IPS-NIHi11 (cell line): ENCODE measurements at regions not wholly inside any gene's neighbourhood (a gene's known extent, or its start where the extent isn't known, plus 50 kb on each side); places are given as distances from the start of the nearest gene placed in this dataset.
"Not testable (repeated sequence)": the region's sequence is repeated elsewhere in the genome, so short reads cannot be mapped to it uniquely, and the experiment has no call there.

Experiments
- DNase-seq: peaks from one replicate; pipeline ENCODE4 v3.0.0; 2012; ENCODE audit warnings: mixed read lengths, low spot score

DNA sequence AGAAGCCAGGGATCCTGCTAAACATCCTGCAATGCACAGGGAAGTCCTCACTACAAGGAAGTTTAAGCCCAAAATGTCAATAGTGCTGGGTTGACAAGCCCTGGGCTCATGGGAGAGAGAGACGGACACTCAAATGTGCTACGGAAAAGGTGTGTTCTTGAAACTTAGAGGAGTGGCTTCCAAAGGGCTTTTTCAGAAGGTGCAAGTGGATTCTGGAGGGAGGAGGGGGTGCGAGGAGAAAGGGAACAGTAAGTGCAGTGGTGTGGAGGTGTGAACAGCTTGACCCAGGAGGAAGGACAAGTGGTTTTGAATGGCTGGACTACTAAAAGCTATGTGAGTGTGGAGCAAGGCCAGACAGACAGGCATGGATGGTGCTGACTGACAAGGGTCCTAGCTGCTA, 50.4 kb upstream of the CECR2 start:
- DNase-seq, result no peak

DNA sequence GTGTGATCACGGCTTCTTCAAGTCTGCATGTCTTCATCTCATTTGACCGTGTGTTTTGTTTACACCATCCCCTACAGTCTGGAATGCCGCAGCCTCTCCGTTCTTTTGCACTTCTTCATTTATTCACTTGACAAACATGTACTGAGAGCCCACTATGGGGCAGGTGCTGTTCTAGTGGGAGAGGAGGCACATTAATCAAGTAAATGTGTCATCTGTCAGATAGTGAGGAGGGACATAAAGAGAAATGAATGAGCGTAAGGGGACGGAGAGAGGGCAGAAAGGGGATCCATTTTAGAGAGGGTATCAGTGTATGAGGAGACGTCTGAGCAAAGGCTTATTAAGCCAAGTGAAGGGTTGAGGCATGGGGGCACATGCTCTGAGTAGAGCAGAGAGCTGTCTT, 54.0 kb upstream of the CECR2 start:
- no peak for DNase-seq

DNA sequence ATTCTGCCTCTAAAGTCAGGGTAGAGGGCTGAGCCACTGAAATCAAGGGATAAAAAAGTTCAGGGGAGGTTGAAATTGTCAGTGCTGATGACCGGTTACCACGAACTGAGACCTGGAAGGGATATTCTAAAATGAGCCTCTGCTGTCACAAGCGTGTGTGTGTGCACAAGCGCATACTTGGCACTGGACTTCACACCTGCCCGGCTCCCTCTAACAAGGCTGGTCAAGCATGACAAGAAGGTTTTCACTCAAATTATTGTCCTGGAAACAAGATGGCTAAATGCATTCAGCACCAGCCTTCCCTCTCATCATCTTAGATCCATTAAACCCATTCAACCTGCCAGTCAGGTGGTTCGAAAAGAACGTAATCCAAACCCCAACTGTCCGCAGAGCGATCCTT, 54.8 kb upstream of the CECR2 start:
- no peak for DNase-seq

DNA sequence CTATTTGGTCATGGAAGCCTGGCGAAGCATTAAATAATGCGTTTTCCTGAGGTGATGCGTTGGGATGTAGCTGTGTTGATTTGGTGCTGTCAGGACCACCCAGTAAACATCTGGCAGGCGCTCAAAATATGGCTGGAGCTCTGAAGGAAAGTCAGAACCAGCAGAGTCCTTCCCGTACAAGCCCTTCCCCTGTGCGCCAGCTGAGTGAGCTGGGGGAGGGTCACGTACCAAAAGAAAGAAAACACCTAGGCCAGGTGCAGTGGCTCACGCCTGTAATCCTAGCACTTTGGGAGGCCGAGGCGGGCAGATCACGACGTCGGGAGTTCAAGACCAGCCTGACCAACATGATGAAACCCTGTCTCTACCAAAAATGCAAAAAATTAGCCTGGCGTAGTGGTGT, 55.6 kb upstream of the CECR2 start:
- no peak for DNase-seq

DNA sequence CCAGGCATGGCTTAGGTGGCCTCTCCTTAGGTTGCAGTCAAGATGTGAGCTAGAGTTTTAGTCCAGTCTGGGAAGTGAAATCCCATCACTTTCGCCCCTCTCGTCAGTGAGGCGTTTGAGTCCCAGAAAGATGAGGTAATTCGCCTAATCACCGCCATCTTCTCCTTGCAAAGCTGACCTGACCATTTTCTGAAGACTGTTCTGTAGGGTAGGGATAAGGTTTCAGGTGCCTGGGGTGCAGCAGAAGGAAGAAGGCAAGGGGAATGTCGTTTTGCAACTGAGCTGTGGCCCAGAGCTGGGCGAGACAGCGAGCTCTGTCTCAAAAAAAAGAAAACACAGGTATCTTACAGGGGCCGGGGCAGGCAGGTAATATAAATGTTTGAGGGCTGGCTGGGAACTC, 61.7 kb upstream of the CECR2 start:
- DNase-seq, result no peak

DNA sequence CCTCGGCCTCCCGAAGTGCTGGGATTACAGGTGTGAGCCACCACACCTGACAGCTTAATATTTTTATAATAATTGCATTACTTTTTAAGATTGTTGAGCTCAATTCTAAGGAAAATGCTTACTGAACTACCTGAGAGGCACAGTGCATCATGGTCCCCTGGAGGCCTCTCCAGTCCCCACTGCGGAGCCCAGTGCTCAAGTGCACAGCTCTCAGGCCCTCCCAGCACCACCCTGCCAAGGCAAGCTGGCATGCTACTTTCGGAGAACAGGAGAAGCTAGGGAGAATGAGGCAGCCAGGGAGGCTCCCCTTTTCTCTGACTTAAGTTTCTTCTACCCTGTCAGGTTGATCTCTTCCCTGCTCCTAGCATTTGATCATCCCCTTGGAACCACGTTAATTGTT, 64.2 kb upstream of the CECR2 start:
- no peak for DNase-seq

DNA sequence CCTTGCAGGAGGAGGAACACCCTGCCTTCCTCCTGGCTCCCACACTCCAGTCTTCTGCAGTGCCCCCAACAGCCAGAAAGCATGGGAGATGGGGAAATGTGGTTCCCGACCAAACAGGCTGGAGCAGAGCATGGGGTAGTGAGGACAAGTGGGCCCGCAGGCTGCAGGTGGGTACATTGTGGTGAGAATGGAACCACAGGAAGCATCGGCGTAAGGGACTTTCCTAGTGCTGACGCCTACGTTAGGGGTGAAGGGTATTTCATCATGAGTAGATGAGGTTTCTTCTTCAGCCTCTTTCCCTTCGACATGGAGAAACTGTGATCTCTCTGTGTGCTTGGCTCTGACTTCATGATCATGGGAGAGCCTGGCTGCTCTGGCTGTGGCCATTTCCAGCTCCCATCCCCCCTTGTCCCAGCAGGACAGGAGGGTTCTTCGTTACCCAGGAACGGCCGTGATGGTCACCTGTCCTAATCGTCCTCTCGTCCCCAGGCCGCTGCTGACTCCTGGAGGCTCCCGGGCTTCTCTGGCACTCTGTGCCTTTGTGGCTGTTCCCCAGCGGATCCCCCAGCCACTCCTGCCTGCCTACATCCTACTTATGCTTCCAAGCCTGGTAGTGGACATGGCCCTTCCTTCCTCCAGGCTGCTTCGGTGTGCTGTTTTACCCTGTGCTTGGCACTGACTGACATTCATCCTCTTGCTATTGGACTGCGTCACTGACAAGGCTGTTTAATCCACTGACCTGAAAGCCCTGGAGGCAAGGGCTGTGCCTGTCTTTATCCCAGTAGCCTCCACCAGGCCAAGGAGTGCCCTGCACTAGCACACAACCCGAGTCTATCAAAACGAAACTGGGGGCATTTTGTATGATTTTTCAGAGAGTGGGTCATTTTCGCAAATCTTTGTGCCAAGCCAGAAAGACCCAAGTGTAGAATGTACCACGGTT, 65.2 kb upstream of the CECR2 start:
- DNase-seq, result no peak

DNA sequence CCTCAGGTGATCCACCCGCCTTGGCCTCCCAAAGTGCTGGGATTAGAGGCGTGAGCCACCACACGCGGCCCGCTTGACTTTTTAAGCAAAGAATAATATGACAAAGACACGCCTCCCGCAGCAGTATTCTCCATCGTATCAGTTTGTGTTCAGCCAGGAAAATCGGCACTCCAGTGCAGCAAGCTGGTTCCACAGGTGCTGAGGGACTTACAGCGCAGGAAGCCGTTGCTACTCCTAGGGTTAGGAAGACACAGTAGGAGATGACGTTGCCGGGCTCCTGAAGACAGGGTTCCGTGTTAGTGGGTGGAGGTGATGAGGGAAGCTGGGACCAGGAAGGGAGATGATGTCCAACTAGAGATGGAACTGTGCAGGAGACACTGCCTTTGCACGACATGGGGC, 65.8 kb upstream of the CECR2 start:
- DNase-seq, result no peak

DNA sequence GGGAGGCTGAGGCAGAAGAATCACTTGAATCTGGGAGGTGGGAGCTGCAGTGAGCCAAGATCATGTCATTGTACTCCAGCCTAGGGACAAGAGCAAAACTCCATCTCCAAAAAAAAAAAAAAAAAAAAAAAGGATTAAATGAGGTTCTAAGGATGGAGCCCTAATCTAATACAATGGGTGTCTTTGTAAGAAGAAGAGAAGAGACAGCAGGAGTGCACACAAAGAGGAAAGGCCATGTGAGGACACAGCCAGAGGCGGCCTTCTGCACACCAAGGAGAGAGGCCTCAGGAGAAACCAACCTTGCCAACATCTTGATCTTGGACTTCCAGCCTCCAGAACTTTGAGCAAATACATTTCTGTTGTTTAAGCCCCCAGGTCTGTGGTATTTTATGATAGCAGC, 66.6 kb upstream of the CECR2 start:
- DNase-seq, result no peak

DNA sequence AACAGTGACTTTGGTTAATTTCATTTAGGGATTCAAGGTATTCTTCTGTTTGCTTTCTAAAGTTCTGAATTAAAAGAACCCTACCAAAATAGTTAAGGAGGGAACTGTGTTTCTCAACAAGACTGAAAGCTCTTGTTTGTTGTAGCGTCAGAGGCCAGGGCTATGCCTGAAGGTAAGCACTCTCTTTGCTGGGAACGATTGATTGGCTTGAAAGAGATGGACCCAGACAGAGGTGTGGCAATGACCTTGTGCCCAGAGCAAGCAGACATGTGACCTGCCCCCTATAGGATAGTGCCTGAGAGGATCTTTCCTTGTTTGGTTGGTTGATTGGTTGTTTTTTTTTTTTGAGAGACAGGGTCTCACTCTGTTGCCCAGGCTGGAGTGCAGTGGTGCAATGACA, 68.3 kb upstream of the CECR2 start:
- DNase-seq, result no peak

DNA sequence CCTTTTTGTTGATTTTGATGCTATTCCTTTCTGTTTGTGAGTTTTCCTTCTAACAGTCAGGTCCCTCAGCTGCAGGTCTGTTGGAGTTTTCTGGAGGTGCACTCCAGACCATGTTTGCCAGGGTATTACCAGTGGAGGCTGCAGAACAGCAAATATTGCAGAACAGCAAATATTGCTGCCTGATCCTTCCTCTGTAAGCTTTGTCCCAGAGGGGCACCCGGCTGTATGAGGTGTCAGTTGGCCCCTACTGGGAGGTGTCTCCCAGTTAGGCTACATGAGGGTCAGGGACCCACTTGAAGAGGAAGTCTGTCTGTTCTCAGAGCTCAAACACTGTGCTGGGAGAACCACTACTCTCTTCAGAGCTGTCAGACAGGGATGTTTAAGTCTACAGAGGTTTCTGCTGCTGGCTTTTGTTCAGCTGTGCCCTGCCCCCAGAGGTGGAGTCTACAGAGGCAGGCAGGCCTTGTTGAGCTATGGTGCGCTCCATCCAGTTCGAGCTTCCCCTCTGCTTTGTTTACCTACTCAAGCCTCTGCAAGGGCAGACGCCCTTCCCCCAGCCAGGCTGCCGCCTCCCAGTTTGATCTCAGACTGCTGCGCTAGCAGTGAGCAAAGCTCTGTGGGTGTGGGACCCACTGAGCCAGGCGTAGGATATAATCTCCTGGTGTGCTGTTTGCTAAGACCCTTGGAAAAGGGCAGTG, 70.3 kb upstream of the CECR2 start:
- not testable (repeated sequence) for DNase-seq

DNA sequence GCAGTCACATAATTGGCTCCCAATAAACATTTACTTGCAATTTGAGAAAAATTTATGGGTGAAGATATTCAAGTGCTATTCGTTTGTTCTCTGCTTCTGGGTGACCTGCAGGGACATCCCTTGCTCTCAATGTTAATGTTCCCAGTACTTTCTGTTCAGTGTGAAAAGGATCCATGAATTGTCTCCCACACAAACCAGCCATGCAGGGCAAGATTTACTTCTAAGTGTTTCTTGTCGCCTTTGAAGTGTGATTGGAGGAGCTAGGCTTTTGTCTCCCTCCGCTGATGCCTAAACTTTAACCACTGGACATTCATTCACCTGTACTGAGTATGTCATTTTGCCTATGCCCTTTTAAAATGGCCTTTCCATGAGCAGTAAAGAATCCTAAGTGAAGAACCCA, 66.4 kb upstream of the ADA2 start:
- DNase-seq, result no peak

DNA sequence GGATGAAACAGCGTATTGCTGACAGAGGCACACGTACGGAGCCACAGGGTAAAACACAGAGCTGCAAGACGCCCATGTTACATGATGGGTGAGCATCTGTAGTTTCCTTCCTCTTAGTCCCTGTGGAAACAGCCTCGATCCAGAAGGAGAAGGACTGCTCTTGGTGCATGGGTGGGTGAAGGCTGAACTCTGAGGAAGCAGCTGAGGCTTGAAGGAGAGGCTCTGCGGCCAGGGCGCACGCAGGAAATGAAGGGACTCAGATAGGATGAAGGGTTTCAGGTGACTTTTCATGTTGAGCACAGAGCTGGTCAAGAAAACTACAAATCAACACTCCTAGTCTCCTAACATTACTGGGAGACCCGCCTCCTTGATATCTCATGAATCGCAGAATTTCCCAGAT, 65.7 kb upstream of the ADA2 start:
- no peak for DNase-seq

DNA sequence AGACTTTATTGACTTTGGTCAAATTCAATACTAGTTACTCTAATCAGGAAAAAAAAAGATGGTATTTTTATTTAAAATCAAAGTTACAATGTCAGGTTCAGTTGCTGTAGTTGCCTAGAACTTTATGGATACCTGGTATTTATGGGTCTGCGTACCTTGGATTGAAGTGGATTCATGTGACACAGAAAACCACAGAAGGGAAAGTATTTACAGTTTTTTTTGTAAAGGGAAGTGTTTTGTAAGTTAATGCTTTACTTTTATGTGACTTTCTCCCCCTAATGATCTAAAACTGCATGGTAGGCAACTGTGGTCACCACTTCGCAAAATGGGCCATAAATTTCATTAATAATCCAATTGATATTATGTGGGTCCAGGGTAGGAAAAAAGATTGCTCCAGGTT, 65.2 kb upstream of the ADA2 start:
- DNase-seq, result no peak

DNA sequence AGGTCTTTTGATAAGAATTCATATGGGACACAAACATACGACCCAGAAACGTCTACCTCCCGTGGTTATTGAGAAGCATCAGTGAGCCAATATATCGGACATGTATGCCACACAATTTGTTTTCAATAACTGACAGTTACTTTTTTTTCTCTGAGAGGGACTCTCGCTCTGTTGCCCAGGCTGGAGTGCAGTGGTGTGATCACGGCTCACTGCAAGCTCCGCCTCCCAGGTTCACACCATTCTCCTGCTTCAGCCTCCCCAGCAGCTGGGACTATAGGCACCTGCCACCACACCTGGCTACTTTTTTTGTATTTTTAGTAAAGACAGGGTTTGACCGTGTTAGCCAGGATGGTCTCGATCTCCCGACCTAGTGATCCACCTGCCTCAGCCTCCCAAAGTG, 64.6 kb upstream of the ADA2 start:
- DNase-seq, result not testable (repeated sequence)

DNA sequence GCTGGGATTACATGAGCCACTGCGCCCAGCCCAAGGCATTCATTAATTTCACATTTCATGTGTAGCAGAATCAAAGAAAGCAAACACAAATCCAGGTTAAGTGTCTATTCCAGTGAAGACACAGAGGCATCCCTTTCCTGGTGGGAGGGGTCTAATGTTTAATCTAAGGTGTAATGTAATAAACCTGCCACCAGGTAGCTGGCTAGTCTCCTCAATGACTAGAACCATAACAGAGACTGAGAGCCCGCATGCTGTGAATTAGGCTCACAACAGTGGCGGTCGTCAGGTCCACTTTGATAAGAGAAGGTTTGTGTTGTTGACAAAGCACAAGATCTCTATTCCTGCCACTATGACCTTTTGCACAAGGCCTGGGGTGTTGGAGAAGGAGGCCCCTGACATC, 64.2 kb upstream of the ADA2 start:
- no peak for DNase-seq

DNA sequence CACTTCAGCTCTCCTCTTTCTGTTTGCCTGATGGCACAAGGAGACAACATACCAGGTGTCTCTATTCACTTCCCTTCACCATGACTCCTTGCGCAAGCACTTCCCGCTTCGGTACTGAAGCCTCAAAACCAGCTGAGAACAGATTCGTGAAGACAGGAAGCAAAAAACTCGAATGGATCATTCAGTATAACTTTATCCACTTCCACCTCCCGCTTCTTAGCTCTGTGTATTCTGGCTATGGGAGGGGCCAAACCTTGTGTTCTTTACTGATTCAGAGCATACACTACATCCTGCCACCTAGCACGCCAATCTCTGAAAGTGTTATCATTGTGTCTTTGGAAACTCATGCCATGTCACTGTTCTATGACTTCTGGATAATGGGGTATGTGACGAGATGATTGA, 62.2 kb upstream of the ADA2 start:
- DNase-seq, result no peak

DNA sequence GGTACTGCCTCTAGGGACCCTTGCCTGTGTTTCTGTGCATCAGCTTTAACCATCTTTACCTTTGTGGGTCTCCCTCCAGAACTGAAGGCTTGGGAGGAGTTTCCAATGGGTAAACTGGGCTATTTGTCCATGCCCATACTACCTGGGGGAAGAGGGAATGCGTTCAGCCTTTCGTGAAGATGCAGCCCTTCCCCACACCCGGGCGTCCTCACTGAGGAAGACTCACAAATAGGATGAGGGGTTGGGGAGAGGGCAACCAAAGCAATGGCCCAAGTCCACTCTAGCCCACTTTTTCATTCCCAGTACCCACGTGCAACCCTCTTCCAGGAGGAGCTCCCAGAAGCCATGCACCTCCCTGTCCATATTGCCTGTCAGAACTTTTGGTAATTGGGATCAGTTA, 61.8 kb upstream of the ADA2 start:
- DNase-seq, result no peak

DNA sequence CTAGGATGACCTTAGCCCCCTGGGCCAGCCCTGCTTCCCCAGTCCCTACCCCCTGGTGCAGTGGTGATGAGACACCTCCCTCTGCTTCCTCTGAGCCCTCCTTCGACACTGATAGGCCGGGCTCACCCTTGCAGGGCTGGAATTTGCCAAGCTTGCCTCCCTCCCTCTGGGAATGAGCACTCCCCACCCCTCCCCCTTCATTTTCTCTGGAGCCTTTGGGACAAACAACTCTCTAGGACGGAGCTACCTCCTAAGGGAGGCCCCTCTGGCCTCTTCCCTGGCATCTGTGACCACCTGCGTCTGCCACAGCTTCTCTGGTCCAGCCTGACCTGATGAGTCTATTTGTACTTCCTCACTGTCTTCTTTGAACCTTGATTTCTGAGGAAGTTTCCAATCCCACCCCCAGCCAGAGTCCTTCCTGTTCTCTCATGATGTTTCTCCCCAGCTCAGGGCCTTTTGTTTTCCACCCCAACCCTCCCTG, 53.3 kb upstream of the ADA2 start:
- DNase-seq, result peak; percentile 62

DNA sequence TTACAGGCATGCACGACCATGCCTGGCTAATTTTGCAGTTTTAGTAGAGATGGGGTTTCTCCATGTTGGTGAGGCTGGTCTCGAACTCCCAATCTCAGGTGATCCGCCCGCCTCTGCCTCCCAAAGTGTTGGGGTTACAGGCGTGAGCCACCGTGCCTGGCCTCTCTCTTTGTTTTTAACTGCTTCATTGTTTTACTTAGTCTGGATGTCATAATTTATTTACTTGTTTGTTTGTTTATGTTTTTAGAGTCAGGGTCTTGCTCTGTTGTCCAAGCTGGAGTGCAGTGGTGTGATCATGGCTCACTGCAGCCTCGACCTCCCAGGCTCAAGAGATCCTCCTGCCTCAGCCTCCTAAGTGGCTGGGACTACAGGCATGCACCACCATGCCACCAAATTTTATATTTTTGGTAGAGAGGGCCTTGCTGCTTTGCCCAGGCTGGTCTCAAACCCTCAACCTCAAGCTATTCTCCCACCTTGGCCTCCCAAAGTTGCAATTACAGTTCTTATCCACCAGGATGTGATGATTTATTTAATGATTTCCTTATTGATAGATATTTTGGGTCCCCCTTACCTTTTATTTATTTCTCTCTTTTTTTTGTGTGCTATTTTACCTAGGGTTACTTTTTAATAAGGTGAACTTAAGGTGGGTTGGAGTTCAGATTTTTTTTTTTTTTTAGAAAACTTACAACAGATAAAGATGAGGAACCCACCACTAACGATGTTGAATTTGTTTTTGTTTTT, 52.6 kb upstream of the ADA2 start:
- no peak for DNase-seq

DNA sequence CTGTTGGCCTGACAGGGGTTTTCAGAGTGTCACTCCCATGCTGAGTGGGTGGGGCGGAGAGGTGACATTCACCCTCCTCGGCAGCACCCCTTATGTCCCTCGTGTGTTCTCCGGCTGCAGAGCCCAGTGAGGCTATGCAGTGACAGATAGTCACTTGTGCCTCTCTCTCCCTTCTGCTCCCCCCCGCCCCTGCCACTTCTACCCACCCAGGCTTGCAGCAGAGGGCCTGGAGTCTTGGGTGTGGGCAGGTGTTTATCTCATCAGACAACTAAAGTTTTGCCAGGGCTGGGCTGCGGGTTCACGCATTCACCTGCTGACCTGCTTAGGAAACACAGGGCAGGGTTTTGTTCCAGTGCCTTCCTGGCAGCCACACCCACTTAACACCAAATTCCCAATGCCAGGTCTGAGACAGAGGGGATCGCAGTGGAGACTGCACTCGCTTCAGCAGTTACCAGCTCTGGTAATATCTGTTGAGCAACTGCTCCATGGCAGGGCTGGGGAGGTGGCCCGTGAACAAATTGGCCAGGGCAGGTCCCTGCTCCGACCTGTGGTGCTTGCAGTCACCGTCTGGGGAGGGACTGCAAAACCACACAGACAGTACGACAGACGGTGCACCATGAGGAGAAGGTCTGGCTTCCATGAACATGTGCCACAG, 50.5 kb upstream of the ADA2 start:
- no peak for DNase-seq

DNA sequence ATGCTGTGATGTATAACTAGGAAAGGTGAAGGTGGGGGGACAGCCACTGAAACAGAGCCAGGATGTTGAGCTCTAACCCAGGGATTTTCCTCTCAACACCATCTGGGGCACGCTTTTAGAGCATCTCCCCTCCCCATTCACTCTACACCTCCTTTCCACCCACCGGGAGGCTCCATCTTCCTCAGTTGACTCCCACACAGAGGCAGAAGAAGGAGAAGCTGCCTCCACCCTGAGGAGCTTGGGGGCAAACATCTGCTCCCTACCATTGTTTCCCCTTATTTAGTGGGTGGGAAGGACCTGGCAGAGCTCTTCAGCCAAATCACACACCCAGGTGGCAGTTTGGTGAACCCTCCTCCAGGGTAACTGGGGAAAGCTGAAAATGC, 50.0 kb upstream of the ADA2 start:
- no peak for DNase-seq
